ENCODE measurements at regions not wholly inside any gene's neighbourhood (a gene's known extent, or its start where the extent isn't known, plus 50 kb on each side); places are given as distances from the start of the nearest gene placed in this dataset.

DNA sequence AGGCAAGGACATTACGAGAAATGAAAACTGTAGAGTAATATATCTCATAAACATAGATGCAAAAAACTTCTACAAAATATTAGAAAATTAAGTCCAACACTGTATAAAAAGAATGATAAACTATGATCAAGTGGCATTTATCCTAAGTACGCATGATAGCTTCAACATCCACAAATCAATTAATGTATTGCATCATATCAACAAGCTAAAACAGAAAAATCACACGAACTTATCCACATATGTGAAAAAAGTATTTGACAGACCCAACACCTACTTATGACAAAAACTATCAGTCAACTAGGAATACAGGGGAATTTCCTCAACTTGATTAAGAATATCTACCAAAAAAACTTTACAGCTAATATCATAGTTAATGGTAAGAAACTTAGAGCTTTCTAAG is 129.9 kb upstream of the ALG10 start:
- TF ChIP-seq, protein P1, sequence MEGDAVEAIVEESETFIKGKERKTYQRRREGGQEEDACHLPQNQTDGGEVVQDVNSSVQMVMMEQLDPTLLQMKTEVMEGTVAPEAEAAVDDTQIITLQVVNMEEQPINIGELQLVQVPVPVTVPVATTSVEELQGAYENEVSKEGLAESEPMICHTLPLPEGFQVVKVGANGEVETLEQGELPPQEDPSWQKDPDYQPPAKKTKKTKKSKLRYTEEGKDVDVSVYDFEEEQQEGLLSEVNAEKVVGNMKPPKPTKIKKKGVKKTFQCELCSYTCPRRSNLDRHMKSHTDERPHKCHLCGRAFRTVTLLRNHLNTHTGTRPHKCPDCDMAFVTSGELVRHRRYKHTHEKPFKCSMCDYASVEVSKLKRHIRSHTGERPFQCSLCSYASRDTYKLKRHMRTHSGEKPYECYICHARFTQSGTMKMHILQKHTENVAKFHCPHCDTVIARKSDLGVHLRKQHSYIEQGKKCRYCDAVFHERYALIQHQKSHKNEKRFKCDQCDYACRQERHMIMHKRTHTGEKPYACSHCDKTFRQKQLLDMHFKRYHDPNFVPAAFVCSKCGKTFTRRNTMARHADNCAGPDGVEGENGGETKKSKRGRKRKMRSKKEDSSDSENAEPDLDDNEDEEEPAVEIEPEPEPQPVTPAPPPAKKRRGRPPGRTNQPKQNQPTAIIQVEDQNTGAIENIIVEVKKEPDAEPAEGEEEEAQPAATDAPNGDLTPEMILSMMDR (IDR thresholded peaks at IDR 0.05), result no peak
- no peak for TF ChIP-seq POLR2A (IDR thresholded peaks at IDR 0.05)

All from heart left ventricle (tissue), 13 donors.